ENCODE measurements at regions not wholly inside any gene's neighbourhood (a gene's known extent, or its start where the extent isn't known, plus 50 kb on each side); places are given as distances from the start of the nearest gene placed in this dataset.
"Not testable (repeated sequence)": the region's sequence is repeated elsewhere in the genome, so short reads cannot be mapped to it uniquely, and the experiment has no call there.

DNA sequence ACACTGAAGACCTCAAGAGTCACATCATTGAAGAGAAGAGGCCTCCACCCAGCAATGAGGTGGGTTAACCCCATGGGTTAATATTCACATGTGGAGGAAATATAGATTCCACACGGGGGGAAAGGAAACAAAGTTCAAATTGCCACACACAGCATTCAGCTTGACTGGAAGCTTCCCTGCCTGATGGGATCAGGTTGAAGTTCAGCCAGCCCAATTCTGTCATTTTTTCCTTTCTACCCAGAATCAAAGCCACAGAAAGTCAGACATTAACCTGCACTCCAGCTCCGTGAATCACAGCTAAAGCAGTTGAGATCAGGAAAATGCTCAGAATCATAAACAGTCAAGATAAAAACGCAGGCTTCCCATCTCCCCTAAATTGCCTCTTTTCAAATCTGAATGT, 208.7 kb upstream of the OBI1 start (continued):
- TF ChIP-seq, protein P1, sequence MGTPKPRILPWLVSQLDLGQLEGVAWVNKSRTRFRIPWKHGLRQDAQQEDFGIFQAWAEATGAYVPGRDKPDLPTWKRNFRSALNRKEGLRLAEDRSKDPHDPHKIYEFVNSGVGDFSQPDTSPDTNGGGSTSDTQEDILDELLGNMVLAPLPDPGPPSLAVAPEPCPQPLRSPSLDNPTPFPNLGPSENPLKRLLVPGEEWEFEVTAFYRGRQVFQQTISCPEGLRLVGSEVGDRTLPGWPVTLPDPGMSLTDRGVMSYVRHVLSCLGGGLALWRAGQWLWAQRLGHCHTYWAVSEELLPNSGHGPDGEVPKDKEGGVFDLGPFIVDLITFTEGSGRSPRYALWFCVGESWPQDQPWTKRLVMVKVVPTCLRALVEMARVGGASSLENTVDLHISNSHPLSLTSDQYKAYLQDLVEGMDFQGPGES (IDR thresholded peaks at IDR 0.05; ENCODE audit: low read depth, low read length), result no peak
- TF ChIP-seq CHD2 (IDR thresholded peaks at IDR 0.05; ENCODE audit: low read length, partially characterized antibody) (no peak), TCF12 (IDR thresholded peaks at IDR 0.05) (no peak), FOXM1 (IDR thresholded peaks at IDR 0.05; ENCODE audit: low read depth) (no peak), MEF2A (IDR thresholded peaks at IDR 0.05; ENCODE audit: borderline replicate concordance, low read depth) (no peak), GABPA (IDR thresholded peaks at IDR 0.05; ENCODE audit: low read depth) (no peak)

DNA sequence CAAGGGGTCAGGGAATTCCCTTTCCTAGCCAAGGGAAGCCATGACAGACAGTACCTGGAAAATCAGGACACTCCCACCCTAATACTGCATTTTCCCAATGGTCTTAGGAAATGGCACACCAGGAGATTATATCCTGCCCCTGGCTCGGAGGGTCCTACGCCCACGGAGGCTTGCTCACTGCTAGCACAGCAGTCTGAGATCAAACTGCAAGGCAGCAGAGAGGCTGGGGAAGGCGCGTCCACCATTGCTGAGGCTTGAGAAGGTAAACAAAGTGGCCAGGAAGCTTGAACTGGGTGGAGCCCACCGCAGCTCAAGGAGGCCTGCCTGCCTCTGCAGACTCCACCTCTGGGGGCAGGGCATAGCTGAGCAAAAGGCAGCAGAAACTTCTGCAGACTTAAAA, 207.1 kb upstream of the OBI1 start:
- H3K9me2 ChIP-seq; H3K27ac ChIP-seq (ENCODE audit: low read depth in 2 of 2, low read length in 1 of 2); H3K4me1 ChIP-seq (ENCODE audit: control insufficient read depth in 1 of 2, insufficient read depth in 2 of 2, low read depth in 1 of 2, low read length in 1 of 2); H2AFZ ChIP-seq (ENCODE audit: low read depth); H3K4me2 ChIP-seq; H3K9me3 ChIP-seq; H3K27me3 ChIP-seq (ENCODE audit: insufficient read depth); H3K9ac ChIP-seq; H3K4me3 ChIP-seq (ENCODE audit: low read depth in 2 of 2, low read length in 1 of 2); POLR2A ChIA-PET; H3K79me2 ChIP-seq (ENCODE audit: insufficient read depth); H3F3A ChIP-seq (replicated peaks; ENCODE audit: insufficient read depth); H4K20me1 ChIP-seq (ENCODE audit: insufficient read depth); H3K36me3 ChIP-seq (replicated peaks in 1 of 2; ENCODE audit: control insufficient read depth in 1 of 2, insufficient read depth in 2 of 2, low read length in 1 of 2); DNase-seq: not testable (repeated sequence)
- WGBS (ENCODE audit: low lambda C conversion rate), result 14% methylated on average over 1 of the region's 6 CpGs
- CTCF ChIA-PET, result interaction anchor here (1.1 kb wide), 1 partner anchor 12 kb away, joined by 3 read pairs; no protein-coding TSS in a partner anchor

DNA sequence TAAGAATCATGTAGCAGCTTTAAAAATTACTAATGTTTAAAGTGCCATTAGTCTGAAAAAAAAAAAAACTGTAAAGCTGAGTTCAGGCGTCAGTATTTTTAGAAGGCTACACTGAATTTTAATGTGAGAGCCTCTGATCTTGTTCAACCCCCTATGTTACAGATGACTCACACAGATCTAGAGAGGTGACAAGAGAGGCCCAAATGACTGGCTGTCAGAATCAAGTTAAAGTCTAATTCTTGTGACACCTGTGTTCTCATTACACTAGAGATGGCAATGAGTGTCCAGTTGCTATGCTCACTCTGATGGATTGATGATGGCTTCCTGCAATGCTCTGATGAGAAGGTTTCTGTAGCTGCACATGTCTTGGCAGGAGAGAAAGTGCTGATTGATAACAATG, 203.5 kb upstream of the OBI1 start:
- ChIA-PET POLR2A (no interaction called here), CTCF (no interaction called here)
- Histone ChIP-seq H3K9me2 (no peaks in the 10 kb centered on the region), H4K20me1 (ENCODE audit: insufficient read depth) (no peaks in the 10 kb centered on the region), H3F3A (replicated peaks; ENCODE audit: insufficient read depth) (no peaks in the 10 kb centered on the region), H3K79me2 (ENCODE audit: insufficient read depth) (no peaks in the 10 kb centered on the region), H3K27me3 (ENCODE audit: insufficient read depth) (no peaks in the 10 kb centered on the region), H3K4me1 (ENCODE audit: control insufficient read depth in 1 of 2, insufficient read depth in 2 of 2, low read depth in 1 of 2, low read length in 1 of 2) (no peaks in the 10 kb centered on the region), H3K4me2 (no peak overlapping the region), H3K27ac (ENCODE audit: low read depth in 2 of 2, low read length in 1 of 2) (no peak overlapping the region), H3K36me3 (replicated peaks in 1 of 2; ENCODE audit: control insufficient read depth in 1 of 2, insufficient read depth in 2 of 2, low read length in 1 of 2) (no peaks in the 10 kb centered on the region), H2AFZ (ENCODE audit: low read depth) (no peak overlapping the region), H3K9ac (no peak overlapping the region), H3K4me3 (ENCODE audit: low read depth in 2 of 2, low read length in 1 of 2) (no peak overlapping the region), H3K9me3 (no peaks in the 10 kb centered on the region)
- 56% methylated on average over 1 of the region's 1 CpG for WGBS (ENCODE audit: low lambda C conversion rate)
- TF ChIP-seq TAF1 (IDR thresholded peaks at IDR 0.05; ENCODE audit: borderline replicate concordance, low read depth, low read length) (no peak), EZH2phosphoT487 (IDR thresholded peaks at IDR 0.05; ENCODE audit: borderline replicate concordance, low read depth) (no peak), NFIC (IDR thresholded peaks at IDR 0.05; ENCODE audit: borderline replicate concordance) (no peak), ELF1 (IDR thresholded peaks at IDR 0.05) (no peak), TCF12 (IDR thresholded peaks at IDR 0.05) (no peak), RXRA (IDR thresholded peaks at IDR 0.05; ENCODE audit: borderline replicate concordance, low read depth) (no peak), YY1 (IDR thresholded peaks at IDR 0.05; ENCODE audit: low read depth) (no peak), NRF1 (IDR thresholded peaks at IDR 0.05; ENCODE audit: low read depth, low read length) (no peak), POLR2AphosphoS5 (IDR thresholded peaks at IDR 0.05; ENCODE audit: low read depth, low read length) (no peak), RFX5 (IDR thresholded peaks at IDR 0.05; ENCODE audit: low read length) (no peak), GATA2 (CRISPR knock-in tag; IDR thresholded peaks at IDR 0.05) (no peak), RCOR1 (IDR thresholded peaks at IDR 0.05; ENCODE audit: low read length) (no peak), RAD21 (IDR thresholded peaks at IDR 0.05; ENCODE audit: low read length) (no peak), GABPA (IDR thresholded peaks at IDR 0.05; ENCODE audit: low read depth) (no peak), MEF2A (IDR thresholded peaks at IDR 0.05; ENCODE audit: borderline replicate concordance, low read depth) (no peak), JUND (IDR thresholded peaks at IDR 0.05) (no peak), CHD2 (IDR thresholded peaks at IDR 0.05; ENCODE audit: low read length, partially characterized antibody) (no peak)
- TF ChIP-seq, protein P2, sequence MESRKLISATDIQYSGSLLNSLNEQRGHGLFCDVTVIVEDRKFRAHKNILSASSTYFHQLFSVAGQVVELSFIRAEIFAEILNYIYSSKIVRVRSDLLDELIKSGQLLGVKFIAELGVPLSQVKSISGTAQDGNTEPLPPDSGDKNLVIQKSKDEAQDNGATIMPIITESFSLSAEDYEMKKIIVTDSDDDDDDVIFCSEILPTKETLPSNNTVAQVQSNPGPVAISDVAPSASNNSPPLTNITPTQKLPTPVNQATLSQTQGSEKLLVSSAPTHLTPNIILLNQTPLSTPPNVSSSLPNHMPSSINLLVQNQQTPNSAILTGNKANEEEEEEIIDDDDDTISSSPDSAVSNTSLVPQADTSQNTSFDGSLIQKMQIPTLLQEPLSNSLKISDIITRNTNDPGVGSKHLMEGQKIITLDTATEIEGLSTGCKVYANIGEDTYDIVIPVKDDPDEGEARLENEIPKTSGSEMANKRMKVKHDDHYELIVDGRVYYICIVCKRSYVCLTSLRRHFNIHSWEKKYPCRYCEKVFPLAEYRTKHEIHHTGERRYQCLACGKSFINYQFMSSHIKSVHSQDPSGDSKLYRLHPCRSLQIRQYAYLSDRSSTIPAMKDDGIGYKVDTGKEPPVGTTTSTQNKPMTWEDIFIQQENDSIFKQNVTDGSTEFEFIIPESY (IDR thresholded peaks at IDR 0.05; ENCODE audit: borderline replicate concordance, low read depth), result no peak
- TF ChIP-seq, protein P3, sequence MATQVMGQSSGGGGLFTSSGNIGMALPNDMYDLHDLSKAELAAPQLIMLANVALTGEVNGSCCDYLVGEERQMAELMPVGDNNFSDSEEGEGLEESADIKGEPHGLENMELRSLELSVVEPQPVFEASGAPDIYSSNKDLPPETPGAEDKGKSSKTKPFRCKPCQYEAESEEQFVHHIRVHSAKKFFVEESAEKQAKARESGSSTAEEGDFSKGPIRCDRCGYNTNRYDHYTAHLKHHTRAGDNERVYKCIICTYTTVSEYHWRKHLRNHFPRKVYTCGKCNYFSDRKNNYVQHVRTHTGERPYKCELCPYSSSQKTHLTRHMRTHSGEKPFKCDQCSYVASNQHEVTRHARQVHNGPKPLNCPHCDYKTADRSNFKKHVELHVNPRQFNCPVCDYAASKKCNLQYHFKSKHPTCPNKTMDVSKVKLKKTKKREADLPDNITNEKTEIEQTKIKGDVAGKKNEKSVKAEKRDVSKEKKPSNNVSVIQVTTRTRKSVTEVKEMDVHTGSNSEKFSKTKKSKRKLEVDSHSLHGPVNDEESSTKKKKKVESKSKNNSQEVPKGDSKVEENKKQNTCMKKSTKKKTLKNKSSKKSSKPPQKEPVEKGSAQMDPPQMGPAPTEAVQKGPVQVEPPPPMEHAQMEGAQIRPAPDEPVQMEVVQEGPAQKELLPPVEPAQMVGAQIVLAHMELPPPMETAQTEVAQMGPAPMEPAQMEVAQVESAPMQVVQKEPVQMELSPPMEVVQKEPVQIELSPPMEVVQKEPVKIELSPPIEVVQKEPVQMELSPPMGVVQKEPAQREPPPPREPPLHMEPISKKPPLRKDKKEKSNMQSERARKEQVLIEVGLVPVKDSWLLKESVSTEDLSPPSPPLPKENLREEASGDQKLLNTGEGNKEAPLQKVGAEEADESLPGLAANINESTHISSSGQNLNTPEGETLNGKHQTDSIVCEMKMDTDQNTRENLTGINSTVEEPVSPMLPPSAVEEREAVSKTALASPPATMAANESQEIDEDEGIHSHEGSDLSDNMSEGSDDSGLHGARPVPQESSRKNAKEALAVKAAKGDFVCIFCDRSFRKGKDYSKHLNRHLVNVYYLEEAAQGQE (IDR thresholded peaks at IDR 0.05; ENCODE audit: low read depth, low read length), result no peak
- TF ChIP-seq, protein P1 (IDR thresholded peaks at IDR 0.05; ENCODE audit: low read depth, low read length), result no peak
- DNase-seq, result no peak

Data from SK-N-SH (cell line).